Psoas muscle (tissue), 7 donors: ENCODE measurements at regions not wholly inside any gene's neighbourhood (a gene's known extent, or its start where the extent isn't known, plus 50 kb on each side); places are given as distances from the start of the nearest gene placed in this dataset.

Source experiments
- ATAC-seq, 4 donors: fragments of 200-7000 bp; cut with Tn5 transposase; one replicate each; pipeline ENCODE4 v1.9.1; 2020; ENCODE audit warnings: moderate library complexity in 3 of 4, mild to moderate bottlenecking in 2 of 4
- DNase-seq, 2 donors: peaks; one replicate each; pipeline ENCODE4 v3.0.0-alpha.2; 2020
- H3K27ac ChIP-seq: fragments of 200-600 bp; one replicate; pipeline ENCODE4 v1.8.0; 2022
- H3K27me3 ChIP-seq, 3 donors: fragments of 200-600 bp in 1 of 3; one replicate each; pipeline versions ENCODE4 v1.6.1 to v1.8.0; 2013 to 2022; ENCODE audit warnings: low read length in 2 of 3, mild to moderate bottlenecking in 2 of 3, moderate library complexity in 1 of 3; ENCODE audit not compliant: insufficient read depth in 3 of 3
- H3K36me3 ChIP-seq, 2 donors: fragments of 200-600 bp in 1 of 2; one replicate each; pipeline versions ENCODE4 v1.6.1 to v1.8.0; 2013 to 2022; ENCODE audit warnings: low read depth in 1 of 2, mild to moderate bottlenecking in 1 of 2, moderate library complexity in 1 of 2; ENCODE audit not compliant: insufficient read depth in 1 of 2
- H3K4me1 ChIP-seq: fragments of 200-600 bp; one replicate; pipeline ENCODE4 v1.8.0; 2022
- H3K4me3 ChIP-seq: fragments of 200-600 bp; one replicate; pipeline ENCODE4 v1.8.0; 2022; ENCODE audit warnings: mild to moderate bottlenecking
- H3K9me3 ChIP-seq: fragments of 200-600 bp; one replicate; pipeline ENCODE4 v1.8.0; 2022
- CTCF ChIP-seq: fragments of 200-600 bp; IDR thresholded peaks from one replicate; pipeline ENCODE4 v1.8.0; 2022; ENCODE audit warnings: antibody characterized with exemption
- whole genome bisulfite sequencing, 3 donors: extraction: QIAGEN DNeasy Blood & Tissue Kit; methylation state at CpG; one replicate each; pipeline versions ENCODE4 v1.1.6 to v1.1.7; 2013; 5-methylcytosine and 5-hydroxymethylcytosine counted together
- intact Hi-C, 2 donors: fragments of 100-400 bp; cut with DNase I; formaldehyde crosslinking; loops; one replicate each; pipeline versions ENCODE4 v1.11.0 to v1.14.2; 2022
- donor health status: healthy with polysubstance abuse.
- donor health status: DM: no; HTN: no; CAD: no; lungs with moderate emphysema.
- donor health status: Bipolar disorder and iron deficiency.
- donor health status: healthy.
- donor health status: DM: yes; HTN: yes; CAD: no.
- donor health status: DM: no; HTN: no; CAD: no.
- donor health status: DM: yes; HTN: yes; CAD: no.

- Histone ChIP-seq H3K27me3 (no peaks in the 10 kb centered on the region), H3K27ac (no peak overlapping the region), H3K4me3 (no peak overlapping the region), H3K9me3 (no peaks in the 10 kb centered on the region), H3K36me3 (no peaks in the 10 kb centered on the region), H3K4me1 (no peaks in the 10 kb centered on the region)
- DNase-seq (no peak), ATAC-seq (peak in 1 of 4 donors; percentile 29)
- WGBS, 3 donors, result 26 to 41% (median 29%) methylated on average over 2 of the region's 2 CpGs
- TF ChIP-seq CTCF, result no peak
- intact Hi-C loops, result loop anchor here in 1 of 2 donors (10.0 kb wide), 1 partner anchor 239 kb away; the partner anchor contains the start of gene PDE3A
Observed at GRCh38 chr12:20125276-20125798, 243.0 kb upstream of the PDE3A start.

DNA sequence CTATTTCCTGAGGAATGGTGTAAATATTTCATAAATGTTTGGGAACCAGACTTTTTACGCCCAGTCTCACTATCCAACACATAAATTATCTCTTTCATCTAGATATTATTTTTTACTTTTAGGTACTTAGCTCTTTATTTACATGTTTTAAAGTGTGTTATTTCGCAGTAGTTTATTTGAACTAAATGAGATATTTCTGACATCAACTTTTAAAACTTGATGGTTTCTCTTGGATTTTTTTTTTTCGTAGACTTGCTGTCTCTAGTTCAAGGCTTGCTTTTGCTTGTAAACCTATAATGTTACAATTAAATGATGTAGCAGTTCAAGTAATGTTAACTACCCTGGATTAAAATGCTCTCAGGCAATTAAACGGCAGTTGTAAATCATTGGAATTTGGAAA, 241.7 kb upstream of the PDE3A start:
- H3K4me3 ChIP-seq, result no peak overlapping the region
- 86 to 87% (median 86%) methylated on average over 4 of the region's 4 CpGs for WGBS, 3 donors
- DNase-seq, result no peak
- intact Hi-C loops, result loop anchor here in 1 of 2 donors (10.0 kb wide), 1 partner anchor 238 kb away; the partner anchor contains the start of gene PDE3A
- TF ChIP-seq CTCF, result no peak
- no peak overlapping the region for H3K27ac ChIP-seq
- no peaks in the 10 kb centered on the region for H3K9me3 ChIP-seq
- H3K36me3 ChIP-seq, result no peaks in the 10 kb centered on the region
- H3K27me3 ChIP-seq, result no peaks in the 10 kb centered on the region
- ATAC-seq, result no peak
- no peaks in the 10 kb centered on the region for H3K4me1 ChIP-seq

DNA sequence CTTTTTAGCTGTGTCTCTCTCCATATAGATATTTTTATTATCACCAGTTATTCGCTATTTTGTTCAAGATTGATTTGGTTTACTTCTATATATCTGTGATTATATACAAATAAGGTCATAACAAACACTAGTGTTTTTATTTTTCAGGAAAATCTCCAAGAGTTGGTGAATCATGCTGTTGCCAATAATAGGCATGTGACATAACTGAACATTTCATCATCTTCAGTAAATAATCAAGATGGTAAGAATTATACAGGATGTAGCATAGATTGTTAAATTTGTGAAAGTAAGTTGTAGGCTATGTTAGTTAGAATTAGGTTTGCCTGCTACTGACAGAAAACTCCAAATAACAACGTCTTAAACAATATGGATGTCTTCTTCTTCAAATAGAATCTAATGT, 240.9 kb upstream of the PDE3A start:
- 86 to 98% (median 96%) methylated on average over 2 of the region's 2 CpGs for WGBS, 3 donors
- DNase-seq (no peak), ATAC-seq (no peak)
- Histone ChIP-seq H3K36me3 (no peaks in the 10 kb centered on the region), H3K27ac (no peak overlapping the region), H3K4me3 (no peak overlapping the region), H3K27me3 (no peaks in the 10 kb centered on the region), H3K9me3 (no peaks in the 10 kb centered on the region), H3K4me1 (no peaks in the 10 kb centered on the region)
- no peak for TF ChIP-seq CTCF
- intact Hi-C loops, result loop anchor here in 1 of 2 donors (10.0 kb wide), 1 partner anchor 237 kb away; the partner anchor contains the start of gene PDE3A

DNA sequence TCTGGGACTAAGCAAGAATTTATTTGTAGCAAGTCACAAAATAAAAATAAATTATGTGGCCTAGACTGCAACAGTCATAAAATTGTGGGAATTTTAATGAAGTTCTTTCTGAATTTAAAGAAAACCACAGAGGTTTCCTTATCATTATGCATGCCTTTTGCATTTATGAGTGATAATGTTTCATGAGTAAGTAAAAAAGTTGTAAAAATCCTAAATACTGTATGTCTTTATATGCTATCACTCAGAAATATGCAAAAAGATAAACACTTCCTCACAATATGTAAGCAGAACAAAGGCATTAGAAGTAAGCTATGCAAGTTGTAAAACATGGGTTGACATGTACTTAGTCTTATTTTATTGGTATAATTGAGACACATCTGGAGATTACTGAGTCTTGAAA, 239.4 kb upstream of the PDE3A start:
- Histone ChIP-seq H3K27me3 (no peaks in the 10 kb centered on the region), H3K9me3 (no peaks in the 10 kb centered on the region), H3K27ac (no peak overlapping the region), H3K36me3 (no peaks in the 10 kb centered on the region), H3K4me1 (no peaks in the 10 kb centered on the region), H3K4me3 (no peak overlapping the region)
- TF ChIP-seq CTCF, result no peak
- ATAC-seq (no peak), DNase-seq (no peak)
- intact Hi-C loops, result loop anchor here in 1 of 2 donors (10.0 kb wide), 1 partner anchor 236 kb away; the partner anchor contains the start of gene PDE3A

DNA sequence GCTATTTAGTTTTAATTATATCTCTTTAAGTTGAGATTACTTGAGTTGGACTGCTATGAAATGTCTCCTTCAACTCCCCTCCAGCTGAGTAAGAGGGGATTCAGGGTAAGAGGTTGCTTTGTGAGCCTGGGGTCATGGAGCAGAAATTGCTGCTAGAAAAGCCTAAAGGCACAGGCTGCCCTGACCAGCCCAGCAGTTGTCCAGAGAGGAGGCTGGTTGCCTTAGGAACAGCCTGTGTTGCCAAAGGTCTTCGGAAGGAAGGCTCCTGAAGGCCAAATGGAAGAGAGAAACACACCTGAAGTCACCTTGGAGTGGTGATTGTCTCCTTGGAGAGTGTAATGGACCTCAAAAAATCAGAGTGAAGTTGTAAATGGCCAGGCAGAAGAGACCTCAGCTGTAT, 235.5 kb upstream of the PDE3A start:
- H3K36me3 ChIP-seq, result no peaks in the 10 kb centered on the region
- intact Hi-C loops, result no loop called here
- ATAC-seq (no peak), DNase-seq (no peak)
- H3K9me3 ChIP-seq, result no peaks in the 10 kb centered on the region
- H3K27ac ChIP-seq, result no peak overlapping the region
- H3K27me3 ChIP-seq, result no peaks in the 10 kb centered on the region
- no peaks in the 10 kb centered on the region for H3K4me1 ChIP-seq
- no peak overlapping the region for H3K4me3 ChIP-seq
- 82 to 91% (median 87%) methylated on average over 1 of the region's 1 CpG for WGBS, 3 donors
- TF ChIP-seq CTCF, result no peak
